GM12878 (cell line): ENCODE measurements at regions not wholly inside any gene's neighbourhood (a gene's known extent, or its start where the extent isn't known, plus 50 kb on each side); places are given as distances from the start of the nearest gene placed in this dataset.
"Not testable (repeated sequence)": the region's sequence is repeated elsewhere in the genome, so short reads cannot be mapped to it uniquely, and the experiment has no call there.

Experiments used
- FOS ChIP-seq: IDR thresholded peaks from 3 replicates; pipeline ENCODE4 v1.6.1; 2011; ENCODE audit warnings: borderline replicate concordance; ENCODE audit not compliant: insufficient read length; ENCODE audit errors: extremely low read depth
- SMC3 ChIP-seq: IDR thresholded peaks from 2 replicates; pipeline ENCODE4 v1.6.1; 2011; ENCODE audit warnings: low read length, improper control_type of control experiment, borderline replicate concordance

GRCh38 chr11:94238774-94239173, 65.6 kb upstream of the IZUMO1R start:
- not testable (repeated sequence) for TF ChIP-seq FOS, SMC3
